ENCODE measurements at regions not wholly inside any gene's neighbourhood (a gene's known extent, or its start where the extent isn't known, plus 50 kb on each side); places are given as distances from the start of the nearest gene placed in this dataset.

- no peaks in the 10 kb centered on the region for H3K36me3 ChIP-seq (ENCODE audit: control insufficient read depth in 2 of 2, insufficient read depth in 1 of 2, low read length in 2 of 2)
- no peak for TF ChIP-seq YY1 (tag by site-specific recombination; IDR thresholded peaks at IDR 0.05)
- TF ChIP-seq SP3 (tag by site-specific recombination; IDR thresholded peaks at IDR 0.05) = no peak
- no peak for TF ChIP-seq CTCF (tag by site-specific recombination; IDR thresholded peaks at IDR 0.05)
- no peak for TF ChIP-seq ZNF747 (tag by site-specific recombination; IDR thresholded peaks at IDR 0.05)
- H3K4me1 ChIP-seq (ENCODE audit: control insufficient read depth, insufficient read depth, low read length) = no peaks in the 10 kb centered on the region; the same call in 1 of the 2 replicates
- POLR2A ChIA-PET = no interaction called here
- no peaks in the 10 kb centered on the region for H3K9me3 ChIP-seq (ENCODE audit: control insufficient read depth, insufficient read depth, low read depth, low read length)
- CTCF ChIA-PET = interaction anchor here (0.7 kb wide), 1 partner anchor 106 kb away, joined by 3 read pairs; no protein-coding TSS in a partner anchor
- H3K27ac ChIP-seq (ENCODE audit: extremely low read depth, low read depth, low read length) = no peak overlapping the region
- no peak overlapping the region for H3K4me3 ChIP-seq (ENCODE audit: low read depth, low read length)
These were observed 286.4 kb upstream of the SP4 start for GRCh38 chr7:21141476-21141875.

GRCh38 chr7:21142081-21142480 lies 285.8 kb upstream of the SP4 start:
- Histone ChIP-seq H3K27ac (ENCODE audit: extremely low read depth, low read depth, low read length) (no peak overlapping the region), H3K4me1 (ENCODE audit: control insufficient read depth, insufficient read depth, low read length) (no peaks in the 10 kb centered on the region; the same call in 1 of the 2 replicates), H3K9me3 (ENCODE audit: control insufficient read depth, insufficient read depth, low read depth, low read length) (no peaks in the 10 kb centered on the region), H3K4me3 (ENCODE audit: low read depth, low read length) (no peak overlapping the region), H3K36me3 (ENCODE audit: control insufficient read depth in 2 of 2, insufficient read depth in 1 of 2, low read length in 2 of 2) (no peaks in the 10 kb centered on the region)
- ChIA-PET POLR2A (no interaction called here), CTCF (no interaction called here)
- TF ChIP-seq, protein P1, sequence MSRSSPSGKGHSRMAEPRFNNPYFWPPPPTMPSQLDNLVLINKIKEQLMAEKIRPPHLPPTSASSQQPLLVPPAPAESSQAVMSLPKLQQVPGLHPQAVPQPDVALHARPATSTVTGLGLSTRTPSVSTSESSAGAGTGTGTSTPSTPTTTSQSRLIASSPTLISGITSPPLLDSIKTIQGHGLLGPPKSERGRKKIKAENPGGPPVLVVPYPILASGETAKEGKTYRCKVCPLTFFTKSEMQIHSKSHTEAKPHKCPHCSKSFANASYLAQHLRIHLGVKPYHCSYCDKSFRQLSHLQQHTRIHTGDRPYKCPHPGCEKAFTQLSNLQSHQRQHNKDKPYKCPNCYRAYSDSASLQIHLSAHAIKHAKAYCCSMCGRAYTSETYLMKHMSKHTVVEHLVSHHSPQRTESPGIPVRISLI (tag by site-specific recombination; IDR thresholded peaks at IDR 0.05) = no peak
- TF ChIP-seq ZFP69B (tag by site-specific recombination; IDR thresholded peaks at IDR 0.05) = no peak
- TF ChIP-seq, protein P2, sequence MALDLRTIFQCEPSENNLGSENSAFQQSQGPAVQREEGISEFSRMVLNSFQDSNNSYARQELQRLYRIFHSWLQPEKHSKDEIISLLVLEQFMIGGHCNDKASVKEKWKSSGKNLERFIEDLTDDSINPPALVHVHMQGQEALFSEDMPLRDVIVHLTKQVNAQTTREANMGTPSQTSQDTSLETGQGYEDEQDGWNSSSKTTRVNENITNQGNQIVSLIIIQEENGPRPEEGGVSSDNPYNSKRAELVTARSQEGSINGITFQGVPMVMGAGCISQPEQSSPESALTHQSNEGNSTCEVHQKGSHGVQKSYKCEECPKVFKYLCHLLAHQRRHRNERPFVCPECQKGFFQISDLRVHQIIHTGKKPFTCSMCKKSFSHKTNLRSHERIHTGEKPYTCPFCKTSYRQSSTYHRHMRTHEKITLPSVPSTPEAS (tag by site-specific recombination; IDR thresholded peaks at IDR 0.05) = no peak
- TF ChIP-seq, protein P3, sequence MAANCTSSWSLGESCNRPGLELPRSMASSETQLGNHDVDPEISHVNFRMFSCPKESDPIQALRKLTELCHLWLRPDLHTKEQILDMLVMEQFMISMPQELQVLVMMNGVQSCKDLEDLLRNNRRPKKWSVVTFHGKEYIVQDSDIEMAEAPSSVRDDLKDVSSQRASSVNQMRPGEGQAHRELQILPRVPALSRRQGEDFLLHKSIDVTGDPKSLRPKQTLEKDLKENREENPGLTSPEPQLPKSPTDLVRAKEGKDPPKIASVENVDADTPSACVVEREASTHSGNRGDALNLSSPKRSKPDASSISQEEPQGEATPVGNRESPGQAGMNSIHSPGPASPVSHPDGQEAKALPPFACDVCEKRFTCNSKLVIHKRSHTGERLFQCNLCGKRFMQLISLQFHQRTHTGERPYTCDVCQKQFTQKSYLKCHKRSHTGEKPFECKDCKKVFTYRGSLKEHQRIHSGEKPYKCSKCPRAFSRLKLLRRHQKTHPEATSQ (tag by site-specific recombination; IDR thresholded peaks at IDR 0.05) = no peak
- no peak for TF ChIP-seq ZNF768 (tag by site-specific recombination; IDR thresholded peaks at IDR 0.05)
- TF ChIP-seq ZNF677 (tag by site-specific recombination; IDR thresholded peaks at IDR 0.05) = no peak
- TF ChIP-seq ZNF148 (tag by site-specific recombination; IDR thresholded peaks at IDR 0.05; ENCODE audit: borderline replicate concordance) = no peak
- TF ChIP-seq ZNF24 (tag by site-specific recombination; IDR thresholded peaks at IDR 0.05) = no peak
- TF ChIP-seq ZSCAN23 (tag by site-specific recombination; IDR thresholded peaks at IDR 0.05) = no peak
- no peak for TF ChIP-seq ZNF140 (tag by site-specific recombination; IDR thresholded peaks at IDR 0.05)
- no peak for TF ChIP-seq ZBTB10 (tag by site-specific recombination; IDR thresholded peaks at IDR 0.05)
- no peak for TF ChIP-seq ZNF19 (tag by site-specific recombination; IDR thresholded peaks at IDR 0.05; ENCODE audit: low read depth)
- no peak for TF ChIP-seq ZNF416 (tag by site-specific recombination; IDR thresholded peaks at IDR 0.05)
- no peak for TF ChIP-seq PATZ1 (tag by site-specific recombination; IDR thresholded peaks at IDR 0.05)
- TF ChIP-seq ZNF350 (tag by site-specific recombination; IDR thresholded peaks at IDR 0.05) = no peak
- TF ChIP-seq PBX3 (CRISPR knock-in tag; IDR thresholded peaks at IDR 0.05) = no peak
- no peak for TF ChIP-seq ZNF473 (tag by site-specific recombination; IDR thresholded peaks at IDR 0.05)

All from HEK293 (cell line).